BLaER1 (cell line): ENCODE measurements at regions not wholly inside any gene's neighbourhood (a gene's known extent, or its start where the extent isn't known, plus 50 kb on each side); places are given as distances from the start of the nearest gene placed in this dataset.

Experiments used
- H3K27ac ChIP-seq: shearing (Covaris generic); formaldehyde crosslinking; 2 replicates; pipeline ENCODE4 v1.8.1; 2022
- H3K27me3 ChIP-seq: shearing (Covaris generic); formaldehyde crosslinking; 2 replicates; pipeline ENCODE4 v1.8.1; 2022
- H3K36me3 ChIP-seq: shearing (Covaris generic); formaldehyde crosslinking; 2 replicates; pipeline ENCODE4 v1.8.1; 2022
- H3K4me1 ChIP-seq: shearing (Covaris generic); formaldehyde crosslinking; 2 replicates; pipeline ENCODE4 v1.8.1; 2022
- H3K4me2 ChIP-seq: shearing (Covaris generic); formaldehyde crosslinking; 2 replicates; pipeline ENCODE4 v1.8.1; 2022
- H3K4me3 ChIP-seq: shearing (Covaris generic); formaldehyde crosslinking; 2 replicates; pipeline ENCODE4 v1.8.1; 2022
- H3K9ac ChIP-seq: shearing (Covaris generic); formaldehyde crosslinking; 2 replicates; pipeline ENCODE4 v1.8.1; 2022
- H3K9me3 ChIP-seq: shearing (Covaris generic); formaldehyde crosslinking; 2 replicates; pipeline ENCODE4 v1.8.1; 2022
- H4K20me1 ChIP-seq: shearing (Covaris generic); formaldehyde crosslinking; 2 replicates; pipeline ENCODE4 v1.8.1; 2022
- Cebpa-rat ChIP-seq: shearing (Covaris generic); IDR thresholded peaks from 2 replicates; pipeline ENCODE4 v1.8.1; 2022

GRCh38 chr13:83621765-83622421 lies 260.4 kb downstream of the SLITRK1 start:
- no peak for TF ChIP-seq Cebpa-rat
- no peak overlapping the region for H3K4me2 ChIP-seq

GRCh38 chr13:83620530-83621220 lies 261.6 kb downstream of the SLITRK1 start:
- H3K9me3 ChIP-seq: peaks cover 11% of the 10 kb centered on the region
- no peak for TF ChIP-seq Cebpa-rat
- H3K4me1 ChIP-seq: no peaks in the 10 kb centered on the region
- no peak overlapping the region for H3K9ac ChIP-seq
- no peaks in the 10 kb centered on the region for H3K36me3 ChIP-seq
- H3K4me2 ChIP-seq: no peak overlapping the region
- no peak overlapping the region for H3K4me3 ChIP-seq
- H3K27me3 ChIP-seq: no peaks in the 10 kb centered on the region
- H4K20me1 ChIP-seq: no peaks in the 10 kb centered on the region
- H3K27ac ChIP-seq: no peak overlapping the region

More at GRCh38 chr13:83621765-83622421, 260.4 kb downstream of the SLITRK1 start:
- no peaks in the 10 kb centered on the region for H4K20me1 ChIP-seq
- H3K4me1 ChIP-seq: no peaks in the 10 kb centered on the region
- no peaks in the 10 kb centered on the region for H3K36me3 ChIP-seq
- no peak overlapping the region for H3K4me3 ChIP-seq
- H3K9ac ChIP-seq: no peak overlapping the region
- H3K27me3 ChIP-seq: no peaks in the 10 kb centered on the region
- peaks cover 11% of the 10 kb centered on the region for H3K9me3 ChIP-seq
- H3K27ac ChIP-seq: no peak overlapping the region

- no peak overlapping the region for H3K9ac ChIP-seq
- no peak overlapping the region for H3K4me2 ChIP-seq
- no peaks in the 10 kb centered on the region for H3K4me1 ChIP-seq
- H3K36me3 ChIP-seq: no peaks in the 10 kb centered on the region
- no peaks in the 10 kb centered on the region for H3K27me3 ChIP-seq
- no peak overlapping the region for H3K4me3 ChIP-seq
- H4K20me1 ChIP-seq: no peaks in the 10 kb centered on the region
- H3K27ac ChIP-seq: no peak overlapping the region
- H3K9me3 ChIP-seq: peaks cover 11% of the 10 kb centered on the region
- TF ChIP-seq Cebpa-rat: no peak
Observed at GRCh38 chr13:83618966-83619365, 263.3 kb downstream of the SLITRK1 start.

GRCh38 chr13:83613524-83613923 lies 268.8 kb downstream of the SLITRK1 start:
- no peaks in the 10 kb centered on the region for H3K36me3 ChIP-seq
- H3K27me3 ChIP-seq: no peaks in the 10 kb centered on the region
- no peak overlapping the region for H3K27ac ChIP-seq
- no peak overlapping the region for H3K4me3 ChIP-seq
- H3K9ac ChIP-seq: no peak overlapping the region
- no peaks in the 10 kb centered on the region for H3K4me1 ChIP-seq
- H3K9me3 ChIP-seq: peaks cover 20% of the 10 kb centered on the region
- no peak overlapping the region for H3K4me2 ChIP-seq
- no peaks in the 10 kb centered on the region for H4K20me1 ChIP-seq
- TF ChIP-seq Cebpa-rat: no peak

GRCh38 chr13:83601539-83601938 lies 280.7 kb downstream of the SLITRK1 start:
- no peaks in the 10 kb centered on the region for H3K36me3 ChIP-seq
- H3K4me2 ChIP-seq: no peak overlapping the region
- no peaks in the 10 kb centered on the region for H3K4me1 ChIP-seq
- H4K20me1 ChIP-seq: no peaks in the 10 kb centered on the region
- H3K9ac ChIP-seq: no peak overlapping the region
- TF ChIP-seq Cebpa-rat: no peak
- H3K9me3 ChIP-seq: no peaks in the 10 kb centered on the region
- H3K4me3 ChIP-seq: no peak overlapping the region
- H3K27me3 ChIP-seq: no peaks in the 10 kb centered on the region
- H3K27ac ChIP-seq: no peak overlapping the region

- Histone ChIP-seq H3K27me3 (no peaks in the 10 kb centered on the region), H3K4me3 (no peak overlapping the region), H3K36me3 (no peaks in the 10 kb centered on the region), H4K20me1 (no peaks in the 10 kb centered on the region), H3K4me2 (no peak overlapping the region), H3K4me1 (no peaks in the 10 kb centered on the region), H3K9ac (no peak overlapping the region), H3K27ac (no peak overlapping the region), H3K9me3 (no peaks in the 10 kb centered on the region)
- TF ChIP-seq Cebpa-rat: no peak
Observed at GRCh38 chr13:83592095-83592494, 290.2 kb downstream of the SLITRK1 start.

GRCh38 chr13:83589814-83590213 lies 292.5 kb downstream of the SLITRK1 start:
- Histone ChIP-seq H3K27me3 (no peaks in the 10 kb centered on the region), H3K36me3 (no peaks in the 10 kb centered on the region), H3K4me3 (no peak overlapping the region), H4K20me1 (no peaks in the 10 kb centered on the region), H3K4me1 (no peaks in the 10 kb centered on the region), H3K27ac (no peak overlapping the region), H3K9me3 (0 out of 2 replicates have a peak, but pooled peaks cover under 1% of the 10 kb centered on the region), H3K4me2 (no peak overlapping the region), H3K9ac (no peak overlapping the region)
- no peak for TF ChIP-seq Cebpa-rat

GRCh38 chr13:83577183-83577582 lies 305.1 kb downstream of the SLITRK1 start:
- Histone ChIP-seq H3K9ac (no peak overlapping the region), H3K4me2 (no peak overlapping the region), H3K36me3 (no peaks in the 10 kb centered on the region), H4K20me1 (no peaks in the 10 kb centered on the region), H3K4me1 (no peaks in the 10 kb centered on the region), H3K27ac (no peak overlapping the region), H3K4me3 (no peak overlapping the region), H3K9me3 (no peaks in the 10 kb centered on the region), H3K27me3 (no peaks in the 10 kb centered on the region)
- TF ChIP-seq Cebpa-rat: no peak

GRCh38 chr13:83568019-83568418 lies 314.3 kb downstream of the SLITRK1 start:
- H3K27ac ChIP-seq: no peak overlapping the region
- no peak overlapping the region for H3K4me3 ChIP-seq
- TF ChIP-seq Cebpa-rat: no peak
- H4K20me1 ChIP-seq: no peaks in the 10 kb centered on the region
- H3K9ac ChIP-seq: no peak overlapping the region
- no peaks in the 10 kb centered on the region for H3K27me3 ChIP-seq
- no peaks in the 10 kb centered on the region for H3K36me3 ChIP-seq
- no peaks in the 10 kb centered on the region for H3K9me3 ChIP-seq
- no peaks in the 10 kb centered on the region for H3K4me1 ChIP-seq
- no peak overlapping the region for H3K4me2 ChIP-seq

GRCh38 chr13:83563499-83563898 lies 318.8 kb downstream of the SLITRK1 start:
- Histone ChIP-seq H3K36me3 (no peaks in the 10 kb centered on the region), H3K9ac (no peak overlapping the region), H3K4me3 (no peak overlapping the region), H3K27ac (no peak overlapping the region), H4K20me1 (no peaks in the 10 kb centered on the region), H3K4me2 (no peak overlapping the region), H3K4me1 (no peaks in the 10 kb centered on the region), H3K27me3 (no peaks in the 10 kb centered on the region), H3K9me3 (no peaks in the 10 kb centered on the region)
- TF ChIP-seq Cebpa-rat: no peak
